Glutamatergic neuron (in vitro differentiated cells): ENCODE measurements at regions not wholly inside any gene's neighbourhood (a gene's known extent, or its start where the extent isn't known, plus 50 kb on each side); places are given as distances from the start of the nearest gene placed in this dataset.

Source experiments
- DNase-seq: peaks from one replicate; pipeline ENCODE4 v3.0.0; 2022
- H3K27ac Mint-ChIP-seq: one replicate; pipeline ENCODE4 v1.8.0; 2020; ENCODE audit warnings: mild to moderate bottlenecking, mixed read lengths, inconsistent platforms; ENCODE audit not compliant: unreplicated experiment
- H3K27me3 Mint-ChIP-seq: one replicate; pipeline ENCODE4 v1.8.0; 2020; ENCODE audit warnings: mild to moderate bottlenecking, moderate library complexity, mixed read lengths, inconsistent platforms; ENCODE audit not compliant: unreplicated experiment
- H3K36me3 Mint-ChIP-seq: one replicate; pipeline ENCODE4 v1.8.0; 2020; ENCODE audit warnings: mild to moderate bottlenecking, mixed read lengths, inconsistent platforms; ENCODE audit not compliant: unreplicated experiment
- H3K4me1 Mint-ChIP-seq: one replicate; pipeline ENCODE4 v1.8.0; 2020; ENCODE audit warnings: mild to moderate bottlenecking, low read depth, mixed read lengths, inconsistent platforms; ENCODE audit not compliant: unreplicated experiment
- H3K4me3 Mint-ChIP-seq: one replicate; pipeline ENCODE4 v1.8.0; 2020; ENCODE audit warnings: mild to moderate bottlenecking, mixed read lengths, inconsistent platforms; ENCODE audit not compliant: unreplicated experiment
- H3K9me3 Mint-ChIP-seq: one replicate; pipeline ENCODE4 v1.8.0; 2020; ENCODE audit warnings: mild to moderate bottlenecking, moderate library complexity, mixed read lengths, inconsistent platforms; ENCODE audit not compliant: unreplicated experiment
- CTCF ChIP-seq: fragments of 200-600 bp; sonication (generic); IDR thresholded peaks from one replicate; pipeline ENCODE4 v1.5.0; 2021; ENCODE audit not compliant: partially characterized antibody, unreplicated experiment

- H3K4me1 Mint-ChIP-seq = no peaks in the 10 kb centered on the region
- no peaks in the 10 kb centered on the region for H3K9me3 Mint-ChIP-seq
- H3K36me3 Mint-ChIP-seq = no peaks in the 10 kb centered on the region
- no peak overlapping the region for H3K4me3 Mint-ChIP-seq
- no peak overlapping the region for H3K27ac Mint-ChIP-seq
- TF ChIP-seq CTCF = no peak
- no peak for DNase-seq
- H3K27me3 Mint-ChIP-seq = no peaks in the 10 kb centered on the region
These were observed 154.1 kb upstream of the AHR start for GRCh38 chr7:17144322-17144721.

GRCh38 chr7:17146621-17147020 lies 151.8 kb upstream of the AHR start:
- TF ChIP-seq CTCF = no peak
- Mint-ChIP-seq H3K27ac (no peak overlapping the region), H3K4me1 (no peaks in the 10 kb centered on the region), H3K27me3 (no peaks in the 10 kb centered on the region), H3K4me3 (no peak overlapping the region), H3K36me3 (no peaks in the 10 kb centered on the region), H3K9me3 (no peaks in the 10 kb centered on the region)
- DNase-seq = no peak

GRCh38 chr7:17147409-17147808 lies 151.0 kb upstream of the AHR start:
- no peak for TF ChIP-seq CTCF
- H3K36me3 Mint-ChIP-seq = no peaks in the 10 kb centered on the region
- no peak overlapping the region for H3K4me3 Mint-ChIP-seq
- H3K27me3 Mint-ChIP-seq = no peaks in the 10 kb centered on the region
- no peak for DNase-seq
- H3K9me3 Mint-ChIP-seq = no peaks in the 10 kb centered on the region
- H3K27ac Mint-ChIP-seq = no peak overlapping the region
- H3K4me1 Mint-ChIP-seq = no peaks in the 10 kb centered on the region

GRCh38 chr7:17150018-17150417 lies 148.4 kb upstream of the AHR start:
- no peak for TF ChIP-seq CTCF

GRCh38 chr7:17152721-17153120 lies 145.7 kb upstream of the AHR start:
- Mint-ChIP-seq H3K9me3 (no peaks in the 10 kb centered on the region), H3K36me3 (no peaks in the 10 kb centered on the region), H3K4me3 (no peak overlapping the region), H3K27me3 (no peaks in the 10 kb centered on the region), H3K27ac (no peak overlapping the region), H3K4me1 (no peaks in the 10 kb centered on the region)
- TF ChIP-seq CTCF = no peak
- DNase-seq = no peak

More at GRCh38 chr7:17150018-17150417, 148.4 kb upstream of the AHR start:
- H3K4me1 Mint-ChIP-seq = no peaks in the 10 kb centered on the region
- no peak for DNase-seq
- no peaks in the 10 kb centered on the region for H3K9me3 Mint-ChIP-seq
- H3K4me3 Mint-ChIP-seq = no peak overlapping the region
- H3K36me3 Mint-ChIP-seq = no peaks in the 10 kb centered on the region
- no peaks in the 10 kb centered on the region for H3K27me3 Mint-ChIP-seq
- H3K27ac Mint-ChIP-seq = no peak overlapping the region
